ENCODE measurements at regions not wholly inside any gene's neighbourhood (a gene's known extent, or its start where the extent isn't known, plus 50 kb on each side); places are given as distances from the start of the nearest gene placed in this dataset.

GRCh38 chrX:97747346-97747745, 863.6 kb downstream of the RPA4 start (continued):
- no peak for TF ChIP-seq USF2 (CRISPR knock-in tag; IDR thresholded peaks at IDR 0.05)
- no peak for TF ChIP-seq TP53 (CRISPR knock-in tag; IDR thresholded peaks at IDR 0.05)
- TF ChIP-seq CBFB (CRISPR knock-in tag; IDR thresholded peaks at IDR 0.05; ENCODE audit: low read depth) = no peak
- TF ChIP-seq FOXP1 (CRISPR knock-in tag; IDR thresholded peaks at IDR 0.05; ENCODE audit: borderline replicate concordance) = no peak
- TF ChIP-seq ATF2 (CRISPR knock-in tag; IDR thresholded peaks at IDR 0.05; ENCODE audit: borderline replicate concordance, low read depth) = no peak
- TF ChIP-seq ZNF138 (CRISPR knock-in tag; conservative IDR thresholded peaks at IDR 0.05) = no peak

- H3K27me3 Mint-ChIP-seq (ENCODE audit: low read depth) = no peaks in the 10 kb centered on the region
- CTCF ChIA-PET = no interaction called here
- no peaks in the 10 kb centered on the region for H3K36me3 Mint-ChIP-seq
- H3K27ac Mint-ChIP-seq = no peak overlapping the region
- POLR2A ChIA-PET = no interaction called here
- no peaks in the 10 kb centered on the region for H3K9me3 Mint-ChIP-seq
- TF ChIP-seq ZMAT4 (CRISPR knock-in tag; IDR thresholded peaks at IDR 0.05) (no peak), FOXP1 (CRISPR knock-in tag; IDR thresholded peaks at IDR 0.05; ENCODE audit: borderline replicate concordance) (no peak), TP53 (CRISPR knock-in tag; IDR thresholded peaks at IDR 0.05) (no peak), ZNF263 (CRISPR knock-in tag; IDR thresholded peaks at IDR 0.05; ENCODE audit: low read depth) (no peak), NFE2L1 (CRISPR knock-in tag; IDR thresholded peaks at IDR 0.05) (no peak), GTF2I (CRISPR knock-in tag; conservative IDR thresholded peaks at IDR 0.05) (no peak), ZNF532 (CRISPR knock-in tag; IDR thresholded peaks at IDR 0.05; ENCODE audit: borderline replicate concordance) (no peak), MXD4 (CRISPR knock-in tag; IDR thresholded peaks at IDR 0.05; ENCODE audit: borderline replicate concordance) (no peak), RELA (CRISPR knock-in tag; IDR thresholded peaks at IDR 0.05; ENCODE audit: borderline replicate concordance) (no peak), FOXK1 (CRISPR knock-in tag; IDR thresholded peaks at IDR 0.05) (no peak), CBFB (CRISPR knock-in tag; IDR thresholded peaks at IDR 0.05; ENCODE audit: low read depth) (no peak)
- H3K4me1 Mint-ChIP-seq = peaks cover 6% of the 10 kb centered on the region; the same call in 1 of the 2 replicates
- ATAC-seq (no peak), DNase-seq (ENCODE audit: low spot score) (no peak)
- H3K4me3 Mint-ChIP-seq = no peak overlapping the region
Measured at GRCh38 chrX:97751016-97751415, 867.3 kb downstream of the RPA4 start.

GRCh38 chrX:97751735-97752134, 868.0 kb downstream of the RPA4 start:
- CTCF ChIA-PET = no interaction called here

More at GRCh38 chrX:97751735-97752134, 868.0 kb downstream of the RPA4 start:
- no peak for TF ChIP-seq ATF2 (CRISPR knock-in tag; IDR thresholded peaks at IDR 0.05; ENCODE audit: borderline replicate concordance, low read depth)
- no peak for TF ChIP-seq ZNF138 (CRISPR knock-in tag; conservative IDR thresholded peaks at IDR 0.05)
- no peak for TF ChIP-seq MXD4 (CRISPR knock-in tag; IDR thresholded peaks at IDR 0.05; ENCODE audit: borderline replicate concordance)
- Mint-ChIP-seq H3K27me3 (ENCODE audit: low read depth) (no peaks in the 10 kb centered on the region), H3K36me3 (no peaks in the 10 kb centered on the region), H3K4me3 (no peak overlapping the region), H3K27ac (no peak overlapping the region), H3K9me3 (no peaks in the 10 kb centered on the region), H3K4me1 (peaks cover 5% of the 10 kb centered on the region; the same call in 1 of the 2 replicates)
- no peak for DNase-seq (ENCODE audit: low spot score)
- POLR2A ChIA-PET = no interaction called here
- ATAC-seq = no peak
